ENCODE measurements at regions not wholly inside any gene's neighbourhood (a gene's known extent, or its start where the extent isn't known, plus 50 kb on each side); places are given as distances from the start of the nearest gene placed in this dataset.

- Histone ChIP-seq H3K4me3 (ENCODE audit: low read depth, low read length) (no peak overlapping the region), H3K27me3 (ENCODE audit: control insufficient read depth, insufficient read depth, low read length) (peaks cover 43% of the 10 kb centered on the region), H3K36me3 (ENCODE audit: control insufficient read depth, insufficient read depth, low read length) (no peaks in the 10 kb centered on the region)
- no peak for DNase-seq (ENCODE audit: low read depth)
- no peak for TF ChIP-seq CTCF (IDR thresholded peaks at IDR 0.05; ENCODE audit: insufficient read depth, low read length, poor library complexity, severe bottlenecking)
These were observed 315.1 kb upstream of the PROK2 start for GRCh38 chr3:72100080-72100511.

GRCh38 chr3:72099326-72100079 is 314.6 kb upstream of the PROK2 start:
- Histone ChIP-seq H3K36me3 (ENCODE audit: control insufficient read depth, insufficient read depth, low read length) (no peaks in the 10 kb centered on the region), H3K27me3 (ENCODE audit: control insufficient read depth, insufficient read depth, low read length) (peaks cover 42% of the 10 kb centered on the region), H3K4me3 (ENCODE audit: low read depth, low read length) (no peak overlapping the region)
- no peak for DNase-seq (ENCODE audit: low read depth)
- no peak for TF ChIP-seq CTCF (IDR thresholded peaks at IDR 0.05; ENCODE audit: insufficient read depth, low read length, poor library complexity, severe bottlenecking)

- DNase-seq (ENCODE audit: low read depth) = no peak
- Histone ChIP-seq H3K4me3 (ENCODE audit: low read depth, low read length) (no peak overlapping the region), H3K36me3 (ENCODE audit: control insufficient read depth, insufficient read depth, low read length) (no peaks in the 10 kb centered on the region), H3K27me3 (ENCODE audit: control insufficient read depth, insufficient read depth, low read length) (peaks cover 45% of the 10 kb centered on the region)
- no peak for TF ChIP-seq CTCF (IDR thresholded peaks at IDR 0.05; ENCODE audit: insufficient read depth, low read length, poor library complexity, severe bottlenecking)
These were observed 312.1 kb upstream of the PROK2 start for GRCh38 chr3:72097053-72097452.

GRCh38 chr3:72095521-72095920 is 310.6 kb upstream of the PROK2 start:
- DNase-seq (ENCODE audit: low read depth) = no peak
- no peak for TF ChIP-seq CTCF (IDR thresholded peaks at IDR 0.05; ENCODE audit: insufficient read depth, low read length, poor library complexity, severe bottlenecking)

GRCh38 chr3:72093992-72094334 is 309.0 kb upstream of the PROK2 start:
- TF ChIP-seq CTCF (IDR thresholded peaks at IDR 0.05; ENCODE audit: insufficient read depth, low read length, poor library complexity, severe bottlenecking) = no peak
- no peak for DNase-seq (ENCODE audit: low read depth)
- H3K27me3 ChIP-seq (ENCODE audit: control insufficient read depth, insufficient read depth, low read length) = peaks cover 30% of the 10 kb centered on the region
- no peaks in the 10 kb centered on the region for H3K36me3 ChIP-seq (ENCODE audit: control insufficient read depth, insufficient read depth, low read length)
- no peak overlapping the region for H3K4me3 ChIP-seq (ENCODE audit: low read depth, low read length)

More at GRCh38 chr3:72095521-72095920, 310.6 kb upstream of the PROK2 start:
- Histone ChIP-seq H3K4me3 (ENCODE audit: low read depth, low read length) (no peak overlapping the region), H3K27me3 (ENCODE audit: control insufficient read depth, insufficient read depth, low read length) (peaks cover 44% of the 10 kb centered on the region), H3K36me3 (ENCODE audit: control insufficient read depth, insufficient read depth, low read length) (no peaks in the 10 kb centered on the region)

Measured in kidney epithelial cell (primary cell).